Left cardiac atrium (tissue), 4 donors: ENCODE measurements at regions not wholly inside any gene's neighbourhood (a gene's known extent, or its start where the extent isn't known, plus 50 kb on each side); places are given as distances from the start of the nearest gene placed in this dataset.
"Not testable (repeated sequence)": the region's sequence is repeated elsewhere in the genome, so short reads cannot be mapped to it uniquely, and the experiment has no call there.

ENCODE experiments used
- ATAC-seq, 2 donors: fragments of 200-7000 bp; cut with Tn5 transposase; one replicate each; pipeline ENCODE4 v1.9.1; 2020; ENCODE audit warnings: mild to moderate bottlenecking in 2 of 2, moderate library complexity in 2 of 2
- DNase-seq: peaks from one replicate; pipeline ENCODE4 v3.0.0-alpha.2; 2020
- intact Hi-C, 2 donors: fragments of 100-400 bp; cut with DNase I; formaldehyde crosslinking; loops; one replicate each; pipeline versions ENCODE4 v1.14.1 to v1.15.1; 2022 to 2023
- donor health status: DM: no; HTN: yes; CAD: no.
- donor health status: DM: no; HTN: yes; CAD: no; lungs with severe emphysema.
- donor health status: DM: yes; HTN: yes; CAD: no.
- donor health status: Dilated cardiomyopathy.

- DNase-seq (no peak), ATAC-seq (no peak)
- intact Hi-C loops, result no loop called here
Measured at GRCh38 chr1:187838335-187839293, 1009.9 kb downstream of the PLA2G4A start.

GRCh38 chr1:187839873-187840272 lies 1011.1 kb downstream of the PLA2G4A start:
- ATAC-seq, result no peak
- DNase-seq, result no peak
- intact Hi-C loops, result no loop called here

GRCh38 chr1:187840557-187840956 lies 1011.8 kb downstream of the PLA2G4A start:
- ATAC-seq, result peak; percentile 53 to 77
- intact Hi-C loops, result no loop called here
- no peak for DNase-seq

DNA sequence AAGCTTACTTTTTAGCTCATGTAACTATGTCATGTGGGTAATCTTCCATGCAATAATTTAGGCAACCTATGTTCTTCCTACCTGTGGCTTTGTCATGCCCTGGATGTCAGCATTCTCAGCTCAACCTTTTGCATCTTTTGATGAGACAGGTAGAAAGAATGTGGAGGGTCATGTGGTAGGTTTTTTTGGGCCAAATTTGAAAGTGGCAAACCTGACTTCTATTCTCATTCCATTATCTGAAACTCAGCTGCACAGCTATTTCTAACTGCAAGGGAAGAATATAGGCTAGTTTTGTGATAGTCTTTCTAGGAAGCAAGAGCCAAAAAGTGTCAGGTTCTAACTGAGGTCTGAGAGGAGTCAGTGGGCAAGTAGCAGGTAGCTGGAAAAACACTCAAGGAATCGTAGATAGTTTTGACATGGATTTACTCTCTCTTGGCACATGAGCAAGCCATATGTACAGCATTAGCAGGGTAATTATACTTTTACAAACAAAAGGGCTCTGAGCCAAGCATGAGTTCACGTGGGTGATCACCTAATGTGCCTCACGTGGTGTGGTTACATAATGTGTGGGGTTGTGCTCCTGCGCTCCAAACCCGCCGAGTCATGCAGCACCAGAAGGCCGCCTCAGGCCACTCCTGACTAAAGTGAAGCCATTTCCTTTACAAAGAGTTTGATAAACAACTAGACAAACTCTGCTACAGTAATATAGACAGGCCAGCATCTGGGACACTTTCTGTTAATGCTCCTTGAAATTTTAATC lies 1013.8 kb downstream of the PLA2G4A start:
- DNase-seq (no peak), ATAC-seq (no peak)
- intact Hi-C loops, result no loop called here

DNA sequence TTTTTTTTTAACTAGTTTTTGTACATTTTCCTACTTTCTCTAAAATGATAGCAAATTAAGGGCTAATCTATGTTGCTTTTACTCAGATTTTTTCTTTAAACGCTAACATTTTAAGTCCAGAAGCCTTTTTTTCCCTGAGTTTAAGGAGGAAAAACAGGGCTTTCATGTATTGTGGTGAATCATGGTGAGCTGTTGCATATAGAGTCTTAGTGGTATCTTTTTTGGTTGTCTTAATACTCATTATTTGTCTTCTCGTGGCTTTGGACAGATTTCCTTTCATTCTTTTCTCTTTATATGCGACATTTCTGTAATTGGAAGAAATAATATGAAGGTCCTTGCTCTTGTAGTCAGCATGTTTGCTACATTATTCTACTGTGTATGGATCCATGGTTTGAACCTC lies 1015.6 kb downstream of the PLA2G4A start:
- intact Hi-C loops, result no loop called here
- no peak for ATAC-seq

GRCh38 chr1:187847531-187847930 lies 1018.8 kb downstream of the PLA2G4A start:
- DNase-seq (no peak), ATAC-seq (no peak)
- intact Hi-C loops, result no loop called here

More for the DNA sequence above, 1015.6 kb downstream of the PLA2G4A start:
- no peak for DNase-seq

DNA sequence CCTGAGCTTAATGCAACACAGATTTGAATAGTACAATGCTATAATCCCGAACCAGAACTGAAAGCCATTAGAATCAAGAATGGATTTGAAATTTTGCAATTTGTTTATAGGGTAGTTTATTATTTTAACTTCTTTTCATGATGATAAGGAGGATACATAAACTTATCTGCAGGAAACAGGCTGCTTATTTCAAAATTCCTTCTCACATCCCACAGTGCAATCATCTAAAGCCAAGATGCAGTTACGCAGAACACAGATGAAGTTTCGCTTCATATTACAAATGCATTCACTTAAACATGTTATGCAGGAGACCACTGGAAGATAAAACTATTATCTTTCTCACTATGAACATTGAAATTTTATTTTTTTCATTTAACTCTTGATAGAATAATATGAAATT lies 1019.6 kb downstream of the PLA2G4A start:
- DNase-seq, result no peak
- intact Hi-C loops, result no loop called here
- ATAC-seq, result no peak

GRCh38 chr1:187850146-187850545 lies 1021.4 kb downstream of the PLA2G4A start:
- ATAC-seq, DNase-seq, intact Hi-C loops: not testable (repeated sequence)

- no peak for ATAC-seq
- no peak for DNase-seq
- intact Hi-C loops, result no loop called here
Measured at GRCh38 chr1:187853505-187853904, 1024.8 kb downstream of the PLA2G4A start.

GRCh38 chr1:187854457-187854856 lies 1025.7 kb downstream of the PLA2G4A start:
- ATAC-seq (no peak), DNase-seq (no peak)
- intact Hi-C loops, result no loop called here

DNA sequence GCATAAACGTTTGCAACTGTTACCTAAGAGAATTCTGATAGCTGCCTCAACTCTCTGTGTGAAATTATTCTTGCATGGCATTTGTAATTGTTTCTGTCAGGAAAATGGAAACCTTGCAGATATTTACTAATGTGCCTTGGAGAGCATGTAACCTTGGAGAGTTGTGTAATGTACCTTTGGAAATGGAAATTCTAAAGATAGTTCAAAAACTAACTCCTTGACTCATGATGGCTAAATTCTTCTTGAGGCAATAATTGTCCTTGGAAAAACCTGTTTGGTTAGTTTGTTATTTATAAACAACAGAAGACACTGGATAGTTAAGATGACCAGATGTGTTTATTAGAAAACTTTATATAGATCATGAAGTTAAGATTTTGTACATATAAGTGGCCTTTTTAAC lies 1033.8 kb downstream of the PLA2G4A start:
- ATAC-seq (no peak), DNase-seq (no peak)
- intact Hi-C loops, result no loop called here

- intact Hi-C loops, result no loop called here
- no peak for ATAC-seq
- no peak for DNase-seq
Measured at GRCh38 chr1:187870552-187870951, 1041.8 kb downstream of the PLA2G4A start.

DNA sequence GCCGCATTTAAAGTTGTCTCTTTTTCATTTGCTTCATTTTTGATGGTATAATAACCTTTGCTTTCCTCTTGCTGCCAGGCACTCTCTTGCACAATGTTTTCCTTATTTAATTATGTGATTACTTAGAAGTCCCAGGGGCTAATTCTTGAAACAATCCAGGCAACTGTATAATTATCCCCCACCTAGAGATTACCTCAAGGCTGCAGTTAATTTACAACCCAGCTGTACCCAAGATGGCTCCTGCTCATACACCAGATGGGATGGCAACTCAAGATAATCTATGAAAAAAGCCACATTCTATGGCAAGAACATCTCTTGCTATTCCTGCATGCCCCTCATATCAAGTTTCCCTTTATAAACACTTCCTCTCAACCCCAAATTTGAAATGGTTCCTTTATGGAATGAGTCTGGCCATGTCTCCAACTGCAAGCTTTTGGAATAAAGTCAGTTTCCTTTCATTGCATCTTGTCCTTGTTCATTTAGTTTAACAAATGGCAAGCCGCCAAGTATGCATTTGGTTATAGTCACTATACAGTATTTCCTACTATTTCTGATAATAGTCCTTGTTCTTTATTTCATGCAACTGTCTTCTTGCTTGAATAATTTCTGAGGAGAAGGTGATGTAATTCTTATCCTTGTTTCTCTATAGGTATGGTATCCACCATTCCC lies 1042.6 kb downstream of the PLA2G4A start:
- intact Hi-C loops, result no loop called here
- no peak for DNase-seq
- no peak for ATAC-seq

DNA sequence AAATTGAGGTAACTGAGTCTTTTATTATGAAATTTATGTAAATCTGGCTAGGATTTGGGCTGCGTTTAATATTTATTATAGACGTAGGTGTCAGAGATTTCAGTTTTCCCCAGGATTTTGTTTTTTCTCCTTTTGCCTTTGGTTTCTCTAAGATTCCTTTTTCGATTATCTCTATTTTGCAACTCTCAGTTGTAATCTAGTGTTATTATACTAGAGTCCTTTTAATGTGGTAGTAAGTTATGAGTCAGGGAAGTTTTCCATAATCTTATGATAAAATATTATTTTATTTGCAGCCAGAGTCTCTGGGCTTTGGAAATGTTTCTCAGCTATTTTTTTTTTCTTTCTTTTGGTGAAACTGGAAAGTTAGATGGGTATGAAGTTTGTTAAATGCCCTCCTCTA lies 1043.8 kb downstream of the PLA2G4A start:
- no peak for DNase-seq
- ATAC-seq, result no peak
- intact Hi-C loops, result no loop called here

- no peak for ATAC-seq
- no peak for DNase-seq
- intact Hi-C loops, result no loop called here
Measured at GRCh38 chr1:187873126-187873525, 1044.4 kb downstream of the PLA2G4A start.

DNA sequence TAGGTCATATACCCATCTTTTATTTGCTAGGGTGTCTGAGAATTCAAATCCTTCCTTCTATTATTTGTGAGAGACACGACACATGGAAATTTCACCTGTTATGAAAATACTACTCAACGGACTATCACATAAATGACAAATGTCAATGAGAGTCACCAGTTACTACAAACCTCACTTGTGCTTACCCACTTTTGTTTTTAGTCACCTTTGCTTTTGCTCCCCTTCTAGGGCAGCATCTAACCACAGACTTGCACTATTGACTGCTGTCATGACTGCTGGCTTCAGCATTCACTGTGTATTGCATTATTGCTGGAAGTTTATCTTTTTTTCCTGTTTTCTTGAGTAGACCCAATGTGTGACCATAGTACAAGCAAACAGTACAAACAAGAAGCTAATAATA lies 1048.0 kb downstream of the PLA2G4A start:
- DNase-seq (no peak), ATAC-seq (no peak)
- intact Hi-C loops, result no loop called here

- ATAC-seq, result no peak
- no peak for DNase-seq
- intact Hi-C loops, result no loop called here
Measured at GRCh38 chr1:187877220-187877619, 1048.5 kb downstream of the PLA2G4A start.

DNA sequence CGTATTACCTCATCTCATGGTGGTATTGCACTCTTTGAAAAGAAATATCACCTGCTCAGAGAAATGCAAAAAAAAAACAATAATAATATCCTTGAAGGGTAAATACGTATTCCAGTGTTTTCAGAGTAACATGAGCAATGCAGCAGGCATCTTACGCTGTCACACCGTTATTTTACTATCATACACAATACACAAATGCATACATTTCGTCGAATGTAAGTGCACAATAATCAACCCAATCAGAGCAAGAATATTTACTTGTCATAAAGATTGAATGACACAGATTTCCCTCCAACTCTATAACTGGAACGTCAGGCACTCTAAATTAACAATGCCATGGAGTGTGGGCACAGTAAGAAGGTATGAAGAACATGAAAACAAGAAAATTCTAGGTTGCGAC lies 1050.1 kb downstream of the PLA2G4A start:
- ATAC-seq (no peak), DNase-seq (no peak)
- intact Hi-C loops, result no loop called here

- intact Hi-C loops, result no loop called here
- DNase-seq, result no peak
- no peak for ATAC-seq
Measured at GRCh38 chr1:187883356-187883755, 1054.6 kb downstream of the PLA2G4A start.
